A549 (cell line): ENCODE measurements at regions not wholly inside any gene's neighbourhood (a gene's known extent, or its start where the extent isn't known, plus 50 kb on each side); places are given as distances from the start of the nearest gene placed in this dataset.

Experiments used
- ATAC-seq, 2 experiments: fragments of 200-7000 bp in 1 of 2; fragments of >200 bp in 1 of 2; cut with Nextera tagmentation in 1 of 2; cut with Tn5 transposase in 1 of 2; 3 replicates each; pipeline versions ENCODE4 v1.8.0 to v1.9.1; 2018 to 2020; ENCODE audit warnings: mild to moderate bottlenecking in 1 of 2, moderate library complexity in 1 of 2
- CTCF ChIA-PET: fragments of 300-600 bp; sonication (Branson Sonifier 250); formaldehyde crosslinking; extraction: SDS; loops from one replicate; lab custom pipeline; 2021; ENCODE audit warnings: antibody characterized with exemption, inconsistent platforms; lab: Yijun Ruan, JAX
- POLR2A ChIA-PET: fragments of 350-600 bp; formaldehyde crosslinking; extraction: SDS; loops from one replicate; lab custom pipeline; 2021; ENCODE audit warnings: antibody characterized with exemption, inconsistent platforms; lab: Yijun Ruan, JAX
- DNase-seq, 2 experiments: peaks; one replicate each; pipeline versions ENCODE4 v3.0.0 to v3.0.0-alpha.2; 2011 to 2016; ENCODE audit warnings: low read depth in 1 of 2, low spot score in 1 of 2
- FAIRE-seq: peaks from 2 replicates; lab custom pipeline; 2011; peaks lifted over from hg19 to GRCh38; lab: Jason Lieb, UNC
- H3K27ac ChIP-seq, 2 experiments: fragments of >200 bp; sonication (Bioruptor Twin); formaldehyde crosslinking; 3 replicates each; pipeline ENCODE4 v1.5.1; 2016 to 2017
- H3K4me1 ChIP-seq: fragments of >200 bp; sonication (Bioruptor Twin); formaldehyde crosslinking; 3 replicates; pipeline ENCODE4 v1.6.1; 2016
- H3K4me2 ChIP-seq: fragments of >200 bp; sonication (Bioruptor Twin); formaldehyde crosslinking; 3 replicates; pipeline ENCODE4 v1.6.1; 2016
- H3K4me3 ChIP-seq: fragments of >200 bp; sonication (Bioruptor Twin); formaldehyde crosslinking; 3 replicates; pipeline ENCODE4 v1.5.1; 2016
- H3K9me3 ChIP-seq: fragments of >200 bp; sonication (Bioruptor Twin); formaldehyde crosslinking; 3 replicates; pipeline ENCODE4 v1.6.1; 2016
- BHLHE40 ChIP-seq: IDR thresholded peaks from 2 replicates; pipeline ENCODE4 v1.6.1; 2012; ENCODE audit warnings: low read depth, low read length, inconsistent platforms
- CEBPB ChIP-seq, 2 experiments: fragments of >200 bp in 1 of 2; sonication (Bioruptor Twin) in 1 of 2; formaldehyde crosslinking in 1 of 2; IDR thresholded peaks; 2 replicates each; pipeline ENCODE4 v1.6.1; 2012 to 2016
- EHF ChIP-seq: fragments of 250-450 bp; sonication (Bioruptor Pico); IDR thresholded peaks from 2 replicates; pipeline ENCODE4 v1.5.0; 2020; ENCODE audit warnings: mild to moderate bottlenecking
- ESRRA ChIP-seq: fragments of 150-350 bp; IDR thresholded peaks from 2 replicates; pipeline ENCODE4 v1.6.1; 2014; ENCODE audit warnings: mild to moderate bottlenecking, low read length, borderline replicate concordance
- FOSB ChIP-seq: fragments of 250-450 bp; sonication (Bioruptor Pico); IDR thresholded peaks from 2 replicates; pipeline ENCODE4 v1.5.0; 2020; ENCODE audit warnings: mild to moderate bottlenecking, moderate library complexity
- GATA3 ChIP-seq: IDR thresholded peaks from 2 replicates; pipeline ENCODE4 v1.6.1; 2012; ENCODE audit warnings: borderline replicate concordance
- JUN ChIP-seq, 2 experiments: fragments of >200 bp; sonication (Bioruptor Twin); formaldehyde crosslinking; IDR thresholded peaks; 2 replicates in 1 of 2; 3 replicates in 1 of 2; pipeline ENCODE4 v1.6.1; 2016 to 2017
- JUNB ChIP-seq: fragments of >200 bp; sonication (Bioruptor Twin); formaldehyde crosslinking; IDR thresholded peaks from 2 replicates; pipeline ENCODE4 v1.6.1; 2016
- NPAS2 ChIP-seq: fragments of 250-450 bp; sonication (Bioruptor Pico); IDR thresholded peaks from 2 replicates; pipeline ENCODE4 v1.8.0; 2022; ENCODE audit warnings: mild to moderate bottlenecking, moderate library complexity, borderline replicate concordance
- POLR2A ChIP-seq: IDR thresholded peaks from 2 replicates; pipeline ENCODE4 v1.6.1; 2012; ENCODE audit warnings: mild to moderate bottlenecking, low read length
- POLR2AphosphoS2 ChIP-seq: conservative IDR thresholded peaks from 2 replicates; pipeline ENCODE4 v1.6.1; 2012; ENCODE audit warnings: low read length, improper control_type of control experiment, inconsistent platforms
- RCOR1 ChIP-seq: fragments of 150-350 bp; IDR thresholded peaks from 2 replicates; pipeline ENCODE4 v1.6.1; 2014; ENCODE audit warnings: antibody characterized with exemption, low read length, low read depth
- SMC3 ChIP-seq: fragments of >200 bp; sonication (Bioruptor Twin); formaldehyde crosslinking; IDR thresholded peaks from 3 replicates; pipeline ENCODE4 v1.6.1; 2018; ENCODE audit warnings: inconsistent platforms
- TP53 ChIP-seq: fragments of 250-450 bp; sonication (Bioruptor Pico); IDR thresholded peaks from 2 replicates; pipeline ENCODE4 v1.5.0; 2021; ENCODE audit warnings: mild to moderate bottlenecking, moderate library complexity
- ZNF302 ChIP-seq: fragments of 250-450 bp; sonication (Bioruptor Pico); IDR thresholded peaks from 2 replicates; pipeline ENCODE4 v1.9.0; 2021; ENCODE audit warnings: inconsistent platforms, mild to moderate bottlenecking, moderate library complexity
- ZSCAN20 ChIP-seq: fragments of 250-450 bp; sonication (Bioruptor Pico); IDR thresholded peaks from 2 replicates; pipeline ENCODE4 v1.8.0; 2022; ENCODE audit warnings: mild to moderate bottlenecking, moderate library complexity
- WGBS: methylation state at CpG from one replicate; pipeline ENCODE4 v1.1.6; 2017; ENCODE audit errors: missing lambda C conversion rate; 5-methylcytosine and 5-hydroxymethylcytosine counted together
- TF ChIP-seq, protein P1 (sequence below): IDR thresholded peaks from 2 replicates; pipeline ENCODE4 v1.6.1; 2012
- TF ChIP-seq, protein P2 (sequence below): IDR thresholded peaks from 2 replicates; pipeline ENCODE4 v1.6.1; 2012; ENCODE audit warnings: low read depth, borderline replicate concordance
- TF ChIP-seq, protein P3 (sequence below): IDR thresholded peaks from 2 replicates; pipeline ENCODE4 v1.6.1; 2012
- TF ChIP-seq, protein P4 (sequence below): fragments of >200 bp; sonication (Bioruptor Twin); formaldehyde crosslinking; IDR thresholded peaks from 3 replicates; pipeline ENCODE4 v1.5.1; 2016
- TF ChIP-seq, protein P5 (sequence below): fragments of 450-650 bp; IDR thresholded peaks from 2 replicates; pipeline ENCODE4 v1.6.1; 2014; ENCODE audit warnings: antibody characterized with exemption

DNA sequence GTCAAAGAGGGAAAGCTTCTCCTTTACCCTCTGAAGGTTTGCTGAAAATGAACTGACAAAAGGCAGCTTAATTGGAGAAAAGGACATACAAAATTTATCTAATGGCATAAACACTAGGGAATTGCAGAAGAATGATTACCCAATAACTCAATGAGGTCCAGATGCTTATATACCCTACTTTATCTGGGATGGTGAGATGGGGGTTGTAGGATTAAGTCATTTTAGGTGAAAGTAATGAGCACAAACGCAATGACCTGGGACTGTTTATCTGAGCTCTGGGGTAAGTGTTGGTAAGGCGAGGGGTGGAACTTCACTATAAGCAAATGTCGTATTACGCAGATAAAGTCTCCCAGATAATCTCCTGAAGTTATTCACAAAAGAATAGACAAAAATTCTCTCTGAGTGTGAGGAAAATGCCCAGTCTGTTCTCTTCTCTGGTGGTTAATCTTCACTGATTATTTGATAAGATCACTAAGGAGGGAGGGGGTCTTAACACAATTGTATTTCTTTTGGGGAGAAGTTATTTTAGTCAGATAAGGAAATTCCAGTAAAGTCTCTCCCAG lies 1067.8 kb downstream of the DNAJB9 start:
- POLR2A ChIA-PET = no interaction called here

DNA sequence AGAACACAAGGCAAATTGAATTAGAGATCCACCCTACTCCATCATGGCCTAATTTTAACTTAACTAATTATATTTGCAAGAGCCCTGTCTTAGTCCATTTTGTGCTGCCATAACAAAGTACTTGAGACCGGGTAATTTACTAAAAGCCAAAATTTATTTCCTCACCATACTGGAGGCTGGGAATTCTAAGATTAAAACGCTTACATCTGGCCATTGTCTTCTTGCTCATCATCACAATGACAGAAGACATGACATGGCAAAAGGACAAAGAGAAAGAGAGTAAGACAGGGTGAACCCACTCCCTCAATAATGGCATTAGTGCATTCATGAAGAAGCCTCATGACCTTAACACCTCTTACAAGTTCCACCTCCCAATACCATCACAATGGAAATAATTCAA lies 1068.6 kb downstream of the DNAJB9 start:
- DNase-seq = no peak
- no peak for TF ChIP-seq ZNF302 (CRISPR knock-in tag)
- TF ChIP-seq, protein P1, sequence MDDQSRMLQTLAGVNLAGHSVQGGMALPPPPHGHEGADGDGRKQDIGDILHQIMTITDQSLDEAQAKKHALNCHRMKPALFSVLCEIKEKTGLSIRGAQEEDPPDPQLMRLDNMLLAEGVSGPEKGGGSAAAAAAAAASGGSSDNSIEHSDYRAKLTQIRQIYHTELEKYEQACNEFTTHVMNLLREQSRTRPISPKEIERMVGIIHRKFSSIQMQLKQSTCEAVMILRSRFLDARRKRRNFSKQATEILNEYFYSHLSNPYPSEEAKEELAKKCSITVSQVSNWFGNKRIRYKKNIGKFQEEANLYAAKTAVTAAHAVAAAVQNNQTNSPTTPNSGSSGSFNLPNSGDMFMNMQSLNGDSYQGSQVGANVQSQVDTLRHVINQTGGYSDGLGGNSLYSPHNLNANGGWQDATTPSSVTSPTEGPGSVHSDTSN = no peak
- TF ChIP-seq, protein P2, sequence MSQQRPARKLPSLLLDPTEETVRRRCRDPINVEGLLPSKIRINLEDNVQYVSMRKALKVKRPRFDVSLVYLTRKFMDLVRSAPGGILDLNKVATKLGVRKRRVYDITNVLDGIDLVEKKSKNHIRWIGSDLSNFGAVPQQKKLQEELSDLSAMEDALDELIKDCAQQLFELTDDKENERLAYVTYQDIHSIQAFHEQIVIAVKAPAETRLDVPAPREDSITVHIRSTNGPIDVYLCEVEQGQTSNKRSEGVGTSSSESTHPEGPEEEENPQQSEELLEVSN = no peak
- TF ChIP-seq TP53 = no peak
- TF ChIP-seq BHLHE40 = no peak
- no peak for TF ChIP-seq NPAS2
- TF ChIP-seq, protein P3, sequence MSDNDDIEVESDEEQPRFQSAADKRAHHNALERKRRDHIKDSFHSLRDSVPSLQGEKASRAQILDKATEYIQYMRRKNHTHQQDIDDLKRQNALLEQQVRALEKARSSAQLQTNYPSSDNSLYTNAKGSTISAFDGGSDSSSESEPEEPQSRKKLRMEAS = no peak
- TF ChIP-seq GATA3 = no peak
- TF ChIP-seq, protein P4, sequence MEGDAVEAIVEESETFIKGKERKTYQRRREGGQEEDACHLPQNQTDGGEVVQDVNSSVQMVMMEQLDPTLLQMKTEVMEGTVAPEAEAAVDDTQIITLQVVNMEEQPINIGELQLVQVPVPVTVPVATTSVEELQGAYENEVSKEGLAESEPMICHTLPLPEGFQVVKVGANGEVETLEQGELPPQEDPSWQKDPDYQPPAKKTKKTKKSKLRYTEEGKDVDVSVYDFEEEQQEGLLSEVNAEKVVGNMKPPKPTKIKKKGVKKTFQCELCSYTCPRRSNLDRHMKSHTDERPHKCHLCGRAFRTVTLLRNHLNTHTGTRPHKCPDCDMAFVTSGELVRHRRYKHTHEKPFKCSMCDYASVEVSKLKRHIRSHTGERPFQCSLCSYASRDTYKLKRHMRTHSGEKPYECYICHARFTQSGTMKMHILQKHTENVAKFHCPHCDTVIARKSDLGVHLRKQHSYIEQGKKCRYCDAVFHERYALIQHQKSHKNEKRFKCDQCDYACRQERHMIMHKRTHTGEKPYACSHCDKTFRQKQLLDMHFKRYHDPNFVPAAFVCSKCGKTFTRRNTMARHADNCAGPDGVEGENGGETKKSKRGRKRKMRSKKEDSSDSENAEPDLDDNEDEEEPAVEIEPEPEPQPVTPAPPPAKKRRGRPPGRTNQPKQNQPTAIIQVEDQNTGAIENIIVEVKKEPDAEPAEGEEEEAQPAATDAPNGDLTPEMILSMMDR = no peak
- no peak for TF ChIP-seq JUN (IDR thresholded peaks at IDR 0.05)
- TF ChIP-seq SMC3 = no peak
- TF ChIP-seq POLR2A = no peak
- no peak for TF ChIP-seq RCOR1
- TF ChIP-seq, all 56 proteins: peak for 0
- ChIA-PET CTCF (no interaction called here), POLR2A (no interaction called here)
- H3K4me1 ChIP-seq = peaks cover 3% of the 10 kb centered on the region; the same call in 1 of the 3 replicates
- no peak overlapping the region for H3K4me3 ChIP-seq
- WGBS = 39% methylated on average over 2 of the region's 2 CpGs
- no peak overlapping the region for H3K27ac ChIP-seq
- FAIRE-seq = no peak
- H3K4me2 ChIP-seq = no peak overlapping the region
- H3K9me3 ChIP-seq = no peaks in the 10 kb centered on the region
- no peak for ATAC-seq

More for the DNA sequence above, 1067.8 kb downstream of the DNAJB9 start:
- H3K4me1 ChIP-seq = peaks cover 3% of the 10 kb centered on the region; the same call in 1 of the 3 replicates
- H3K27ac ChIP-seq = no peak overlapping the region
- no peak overlapping the region for H3K4me3 ChIP-seq
- H3K9me3 ChIP-seq = no peaks in the 10 kb centered on the region
- no peak for TF ChIP-seq ZSCAN20 (CRISPR knock-in tag)
- no peak for TF ChIP-seq CEBPB (IDR thresholded peaks at IDR 0.05)
- TF ChIP-seq SMC3 = no peak
- no peak for TF ChIP-seq POLR2AphosphoS2
- TF ChIP-seq, protein P5, sequence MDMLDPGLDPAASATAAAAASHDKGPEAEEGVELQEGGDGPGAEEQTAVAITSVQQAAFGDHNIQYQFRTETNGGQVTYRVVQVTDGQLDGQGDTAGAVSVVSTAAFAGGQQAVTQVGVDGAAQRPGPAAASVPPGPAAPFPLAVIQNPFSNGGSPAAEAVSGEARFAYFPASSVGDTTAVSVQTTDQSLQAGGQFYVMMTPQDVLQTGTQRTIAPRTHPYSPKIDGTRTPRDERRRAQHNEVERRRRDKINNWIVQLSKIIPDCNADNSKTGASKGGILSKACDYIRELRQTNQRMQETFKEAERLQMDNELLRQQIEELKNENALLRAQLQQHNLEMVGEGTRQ = no peak
- no peak for TF ChIP-seq JUNB
- no peak for FAIRE-seq
- CTCF ChIA-PET = no interaction called here
- no peak for DNase-seq
- no peak for ATAC-seq
- WGBS = 52% methylated on average over 4 of the region's 4 CpGs
- no peak overlapping the region for H3K4me2 ChIP-seq

DNA sequence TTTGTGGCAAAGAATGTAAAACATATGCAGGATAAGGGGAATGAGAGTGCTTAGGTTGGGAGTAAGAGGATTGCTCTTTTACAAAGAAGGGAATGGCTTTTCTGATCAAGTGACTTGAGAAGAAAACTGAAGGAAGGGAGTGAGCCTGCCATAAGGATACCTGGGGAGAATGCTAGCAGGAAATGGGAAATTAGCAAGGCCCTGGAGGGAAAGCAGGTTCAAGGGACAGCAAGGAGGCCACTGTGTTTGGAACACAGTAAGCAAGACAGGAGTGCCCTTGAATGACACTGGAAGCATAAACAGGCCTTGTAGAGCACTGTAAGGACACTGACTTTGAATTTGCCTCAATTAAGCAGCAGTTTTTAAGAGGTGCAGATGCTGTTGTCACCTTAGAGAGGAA lies 1069.9 kb downstream of the DNAJB9 start:
- Histone ChIP-seq H3K4me1 (peaks cover 3% of the 10 kb centered on the region; the same call in 1 of the 3 replicates), H3K9me3 (no peaks in the 10 kb centered on the region), H3K4me2 (no peak overlapping the region), H3K27ac (no peak overlapping the region), H3K4me3 (no peak overlapping the region)
- CTCF ChIA-PET = interaction anchor here (0.6 kb wide), 1 partner anchor 131 kb away, joined by 3 read pairs; no protein-coding TSS in a partner anchor
- ATAC-seq (no peak), FAIRE-seq (no peak), DNase-seq (no peak)
- TF ChIP-seq GATA3 = no peak
- TF ChIP-seq EHF (CRISPR knock-in tag) = no peak
- no peak for TF ChIP-seq JUNB
- TF ChIP-seq FOSB (CRISPR knock-in tag) = no peak
- TF ChIP-seq, protein P5 = no peak
- TF ChIP-seq, protein P4 = no peak
- TF ChIP-seq BHLHE40 = no peak
- TF ChIP-seq ESRRA = no peak
- POLR2A ChIA-PET = no interaction called here
